HG03066 (cell line): ENCODE measurements at regions not wholly inside any gene's neighbourhood (a gene's known extent, or its start where the extent isn't known, plus 50 kb on each side); places are given as distances from the start of the nearest gene placed in this dataset.

Source experiments
- ATAC-seq: cut with Tn5 transposase; IDR thresholded peaks from one replicate; pipeline ENCODE4 v1.9.1; 2021; ENCODE audit warnings: low read depth; ENCODE audit not compliant: unreplicated experiment

- ATAC-seq: no peak
These were observed 541.2 kb downstream of the QKI start for GRCh38 chr6:163955756-163956155.

- no peak for ATAC-seq
These were observed 540.6 kb downstream of the QKI start for GRCh38 chr6:163955096-163955495.

- no peak for ATAC-seq
These were observed 539.7 kb downstream of the QKI start for GRCh38 chr6:163954088-163954775.

GRCh38 chr6:163952005-163952404 is 537.5 kb downstream of the QKI start:
- no peak for ATAC-seq

- ATAC-seq: no peak
These were observed 536.8 kb downstream of the QKI start for GRCh38 chr6:163951326-163951725.

GRCh38 chr6:163950159-163950558 is 535.6 kb downstream of the QKI start:
- no peak for ATAC-seq

- ATAC-seq: no peak
These were observed 534.9 kb downstream of the QKI start for GRCh38 chr6:163949431-163949830.

GRCh38 chr6:163948250-163948649 is 533.7 kb downstream of the QKI start:
- ATAC-seq: no peak

- ATAC-seq: no peak
These were observed 532.8 kb downstream of the QKI start for GRCh38 chr6:163947276-163947675.

- no peak for ATAC-seq
These were observed 531.9 kb downstream of the QKI start for GRCh38 chr6:163946437-163946836.

GRCh38 chr6:163945808-163946207 is 531.3 kb downstream of the QKI start:
- ATAC-seq: no peak

- ATAC-seq: no peak
These were observed 530.4 kb downstream of the QKI start for GRCh38 chr6:163944897-163945296.

GRCh38 chr6:163943607-163944385 is 529.3 kb downstream of the QKI start:
- ATAC-seq: no peak

- ATAC-seq: no peak
These were observed 528.3 kb downstream of the QKI start for GRCh38 chr6:163942790-163943189.

- no peak for ATAC-seq
These were observed 527.1 kb downstream of the QKI start for GRCh38 chr6:163941624-163941976.

GRCh38 chr6:163940705-163941623 is 526.4 kb downstream of the QKI start:
- ATAC-seq: no peak

- no peak for ATAC-seq
These were observed 522.6 kb downstream of the QKI start for GRCh38 chr6:163937071-163937470.

- no peak for ATAC-seq
These were observed 520.7 kb downstream of the QKI start for GRCh38 chr6:163935158-163935762.

GRCh38 chr6:163930012-163930411 is 515.5 kb downstream of the QKI start:
- ATAC-seq: no peak

GRCh38 chr6:163929538-163929937 is 515.0 kb downstream of the QKI start:
- ATAC-seq: no peak

- no peak for ATAC-seq
These were observed 512.1 kb downstream of the QKI start for GRCh38 chr6:163926642-163927041.
